K562 (cell line): ENCODE measurements at regions not wholly inside any gene's neighbourhood (a gene's known extent, or its start where the extent isn't known, plus 50 kb on each side); places are given as distances from the start of the nearest gene placed in this dataset.

ENCODE experiments used
- ATAC-seq: fragments of 200-7000 bp; cut with Tn5 transposase; 3 replicates; pipeline ENCODE4 v1.9.1; 2020; ENCODE audit warnings: moderate library complexity
- BruUV-seq: library from RNA; stranded (reverse); fragments of 400-500 nt; replicated peaks from 2 replicates; lab custom pipeline; 2021; lab: Mats Ljungman, UMichigan
- CTCF ChIA-PET: fragments of 300-600 bp; formaldehyde crosslinking; extraction: SDS; loops from one replicate; lab custom pipeline; 2021; ENCODE audit warnings: low intra/inter-chr PET ratio; lab: Yijun Ruan, JAX
- POLR2A ChIA-PET: fragments of 300-600, 350-650 bp; sonication (Branson Sonifier 250); formaldehyde crosslinking; extraction: SDS; loops from one replicate; lab custom pipeline; 2021; ENCODE audit warnings: antibody characterized with exemption, inconsistent platforms; lab: Yijun Ruan, JAX
- DNase-seq, 4 experiments: peaks; one replicate each; pipeline versions ENCODE4 v3.0.0 to v3.0.0-alpha.2; 2011 to 2018; ENCODE audit warnings: low spot score in 3 of 4, mixed read lengths in 3 of 4; ENCODE audit errors: extremely low read depth in 1 of 4
- FAIRE-seq: peaks from 2 replicates; lab custom pipeline; 2011; peaks lifted over from hg19 to GRCh38; lab: Jason Lieb, UNC
- H2AFZ ChIP-seq: 2 replicates; pipeline ENCODE4 v1.6.0; 2011; ENCODE audit warnings: low read depth, low read length, control low read depth, inconsistent platforms
- H3K27ac ChIP-seq: fragments of 200-600 bp; 3 replicates; pipeline ENCODE4 v1.8.0; 2011; ENCODE audit warnings: low read depth, mild to moderate bottlenecking, control low read depth, inconsistent platforms, low read length, moderate library complexity, mixed read lengths; ENCODE audit errors: extremely low read depth
- H3K27me3 ChIP-seq, 2 experiments: fragments of 300-600 bp in 1 of 2; 2 replicates in 1 of 2; 3 replicates in 1 of 2; pipeline versions ENCODE4 v1.6.0 to v1.8.0; 2011; ENCODE audit warnings: inconsistent platforms in 2 of 2, low read length in 2 of 2, mild to moderate bottlenecking in 1 of 2, mixed read lengths in 1 of 2, moderate library complexity in 1 of 2; ENCODE audit not compliant: control insufficient read depth in 2 of 2, insufficient read depth in 2 of 2
- H3K36me3 ChIP-seq: fragments of 300-600 bp; 3 replicates; pipeline ENCODE4 v1.8.0; 2011; ENCODE audit warnings: mild to moderate bottlenecking, low read length, inconsistent platforms; ENCODE audit not compliant: control insufficient read depth, insufficient read depth
- H3K4me1 ChIP-seq, 2 experiments: fragments of 200-600 bp in 1 of 2; replicated peaks in 1 of 2; 2 replicates in 1 of 2; 3 replicates in 1 of 2; pipeline versions ENCODE4 v1.5.1 to v1.8.0; 2011; ENCODE audit warnings: inconsistent platforms in 2 of 2, low read length in 2 of 2, mild to moderate bottlenecking in 1 of 2, mixed read lengths in 1 of 2, moderate library complexity in 1 of 2; ENCODE audit not compliant: control insufficient read depth in 2 of 2, insufficient read depth in 2 of 2
- H3K4me2 ChIP-seq: 2 replicates; pipeline ENCODE4 v1.6.1; 2011; ENCODE audit warnings: low read length, control low read depth, inconsistent platforms, mixed read lengths; ENCODE audit not compliant: insufficient read depth
- H3K4me3 ChIP-seq: fragments of 200-600 bp; sonication (generic), shearing (Covaris generic); 2 replicates; pipeline ENCODE4 v1.5.1; 2016; ENCODE audit warnings: control low read depth, inconsistent platforms
- H3K79me2 ChIP-seq: fragments of 200-600 bp; 3 replicates; pipeline ENCODE4 v1.8.0; 2011; ENCODE audit warnings: low read length, inconsistent platforms; ENCODE audit not compliant: control insufficient read depth, insufficient read depth
- H3K9ac ChIP-seq, 2 experiments: 2 replicates each; pipeline versions ENCODE4 v1.6.0 to v1.6.1; 2011; ENCODE audit warnings: low read depth in 2 of 2, low read length in 2 of 2, control low read depth in 1 of 2, inconsistent platforms in 1 of 2, mild to moderate bottlenecking in 1 of 2, mixed read lengths in 1 of 2; ENCODE audit not compliant: insufficient read depth in 1 of 2
- H3K9me1 ChIP-seq: one replicate; pipeline ENCODE4 v1.6.0; 2011; ENCODE audit warnings: inconsistent platforms, mild to moderate bottlenecking, low read length, moderate library complexity; ENCODE audit not compliant: control insufficient read depth, insufficient read depth
- H3K9me3 ChIP-seq: replicated peaks from 2 replicates; pipeline ENCODE4 v1.5.1; 2011; ENCODE audit warnings: low read depth, low read length, inconsistent platforms; ENCODE audit not compliant: control insufficient read depth, insufficient read depth
- H4K20me1 ChIP-seq: replicated peaks from 2 replicates; pipeline ENCODE4 v1.6.1; 2011; ENCODE audit warnings: low read length, inconsistent platforms, mixed read lengths; ENCODE audit not compliant: control insufficient read depth, insufficient read depth
- HMG20B ChIP-seq: fragments of 250-450 bp; sonication (Bioruptor Pico); IDR thresholded peaks from 2 replicates; pipeline ENCODE4 v1.5.0; 2021; ENCODE audit warnings: mild to moderate bottlenecking
- MTF1 ChIP-seq: fragments of 250-450 bp; sonication (Bioruptor Pico); IDR thresholded peaks from 2 replicates; pipeline ENCODE4 v1.9.0; 2021; ENCODE audit warnings: moderate library complexity, mild to moderate bottlenecking, inconsistent platforms, borderline replicate concordance
- NCOA6 ChIP-seq: fragments of 450-650 bp; IDR thresholded peaks from 2 replicates; pipeline ENCODE4 v1.6.1; 2017; ENCODE audit warnings: mild to moderate bottlenecking
- PCBP2 ChIP-seq: fragments of 200-400 bp; formaldehyde crosslinking; IDR thresholded peaks from 2 replicates; pipeline ENCODE4 v1.6.1; 2018; ENCODE audit warnings: low read length, low read depth, mild to moderate bottlenecking, moderate library complexity; ENCODE audit not compliant: poor library complexity, severe bottlenecking
- PHB2 ChIP-seq: fragments of 450-650 bp; IDR thresholded peaks from 2 replicates; pipeline ENCODE4 v1.6.1; 2017; ENCODE audit warnings: low read depth
- POLR3A ChIP-seq: IDR thresholded peaks from 2 replicates; pipeline ENCODE4 v1.6.1; 2011; ENCODE audit warnings: borderline replicate concordance, mild to moderate bottlenecking, moderate library complexity; ENCODE audit not compliant: insufficient read length, insufficient read depth; ENCODE audit errors: extremely low read depth
- SAFB2 ChIP-seq: fragments of 200-400 bp; formaldehyde crosslinking; IDR thresholded peaks from 2 replicates; pipeline ENCODE4 v1.6.1; 2018; ENCODE audit warnings: borderline replicate concordance, low read length, low read depth, moderate library complexity; ENCODE audit not compliant: severe bottlenecking
- ZBTB7A ChIP-seq: IDR thresholded peaks from 2 replicates; pipeline ENCODE4 v1.6.1; 2011; ENCODE audit warnings: low read depth, mild to moderate bottlenecking, low read length, moderate library complexity, borderline replicate concordance; ENCODE audit not compliant: control insufficient read depth
- ZC3H8 ChIP-seq: fragments of 450-650 bp; IDR thresholded peaks from 2 replicates; pipeline ENCODE4 v1.6.1; 2017
- WGBS: fragments of 100-300 bp; shearing (Covaris generic); methylation state at CpG from one replicate; pipeline ENCODE4 v1.1.6; 2016; ENCODE audit warnings: low coverage, mixed read lengths; ENCODE audit not compliant: insufficient coverage; ENCODE audit errors: missing lambda C conversion rate; 5-methylcytosine and 5-hydroxymethylcytosine counted together
- in situ Hi-C: fragments of 300-500 bp; cut with MboI; formaldehyde crosslinking; loops from 4 replicates; pipeline ENCODE4 v1.15.0; 2018; ENCODE audit warnings: inconsistent platforms, mixed read lengths
- intact Hi-C: fragments of 100-400 bp; cut with micrococcal nuclease; formaldehyde crosslinking; loops from 2 replicates; pipeline ENCODE4 v1.14.2; 2022
- TF ChIP-seq, protein P1 (sequence below): sonication (generic); formaldehyde crosslinking; IDR thresholded peaks from 2 replicates; pipeline ENCODE4 v1.8.0; 2022; ENCODE audit warnings: mild to moderate bottlenecking, missing genetic modification reagents
- TF ChIP-seq, protein P2 (sequence below): IDR thresholded peaks from 2 replicates; pipeline ENCODE4 v1.6.1; 2011; ENCODE audit warnings: borderline replicate concordance, low read depth, mild to moderate bottlenecking, moderate library complexity, low read length; ENCODE audit not compliant: insufficient read depth, poor library complexity, severe bottlenecking
- TF ChIP-seq, protein P3 (sequence below): fragments of 250-450 bp; sonication (Bioruptor Pico); IDR thresholded peaks from 2 replicates; pipeline ENCODE4 v1.8.0; 2022; ENCODE audit warnings: moderate library complexity, mild to moderate bottlenecking, inconsistent platforms
- TF ChIP-seq, protein P4 (sequence below): sonication (generic); IDR thresholded peaks from 2 replicates; pipeline ENCODE4 v1.6.1; 2016
- TF ChIP-seq, protein P5 (sequence below): fragments of 200-800 bp; sonication (Bioruptor generic); IDR thresholded peaks from 2 replicates; pipeline ENCODE4 v1.6.1; 2017; ENCODE audit warnings: missing genetic modification characterization, missing compliant biosample characterization

DNA sequence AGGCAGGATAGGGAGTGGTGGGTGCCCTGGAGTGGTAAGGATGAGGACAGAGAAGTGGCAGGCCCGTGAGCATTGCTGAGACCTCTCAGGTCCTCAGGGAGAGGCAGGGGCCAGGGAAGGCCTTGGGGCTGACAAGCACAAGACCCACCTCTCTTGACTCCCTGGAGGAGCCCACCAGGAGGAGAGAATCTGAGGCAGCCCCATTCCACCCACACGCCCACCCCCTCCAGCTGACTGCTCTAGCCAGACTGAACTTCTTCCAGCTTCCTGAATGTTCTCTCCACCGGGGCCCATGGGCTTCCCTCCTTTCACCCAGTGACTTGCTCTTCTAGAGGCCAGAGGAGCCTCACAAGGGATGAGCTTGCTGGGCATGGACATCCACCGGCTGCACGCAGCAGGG lies 1403.0 kb downstream of the BRD1 start (continued):
- TF ChIP-seq SAFB2 (no peak), MTF1 (CRISPR knock-in tag) (no peak), NCOA6 (no peak)
- TF ChIP-seq, protein P1, sequence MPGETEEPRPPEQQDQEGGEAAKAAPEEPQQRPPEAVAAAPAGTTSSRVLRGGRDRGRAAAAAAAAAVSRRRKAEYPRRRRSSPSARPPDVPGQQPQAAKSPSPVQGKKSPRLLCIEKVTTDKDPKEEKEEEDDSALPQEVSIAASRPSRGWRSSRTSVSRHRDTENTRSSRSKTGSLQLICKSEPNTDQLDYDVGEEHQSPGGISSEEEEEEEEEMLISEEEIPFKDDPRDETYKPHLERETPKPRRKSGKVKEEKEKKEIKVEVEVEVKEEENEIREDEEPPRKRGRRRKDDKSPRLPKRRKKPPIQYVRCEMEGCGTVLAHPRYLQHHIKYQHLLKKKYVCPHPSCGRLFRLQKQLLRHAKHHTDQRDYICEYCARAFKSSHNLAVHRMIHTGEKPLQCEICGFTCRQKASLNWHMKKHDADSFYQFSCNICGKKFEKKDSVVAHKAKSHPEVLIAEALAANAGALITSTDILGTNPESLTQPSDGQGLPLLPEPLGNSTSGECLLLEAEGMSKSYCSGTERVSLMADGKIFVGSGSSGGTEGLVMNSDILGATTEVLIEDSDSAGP (CRISPR knock-in tag): no peak
- TF ChIP-seq, protein P2, sequence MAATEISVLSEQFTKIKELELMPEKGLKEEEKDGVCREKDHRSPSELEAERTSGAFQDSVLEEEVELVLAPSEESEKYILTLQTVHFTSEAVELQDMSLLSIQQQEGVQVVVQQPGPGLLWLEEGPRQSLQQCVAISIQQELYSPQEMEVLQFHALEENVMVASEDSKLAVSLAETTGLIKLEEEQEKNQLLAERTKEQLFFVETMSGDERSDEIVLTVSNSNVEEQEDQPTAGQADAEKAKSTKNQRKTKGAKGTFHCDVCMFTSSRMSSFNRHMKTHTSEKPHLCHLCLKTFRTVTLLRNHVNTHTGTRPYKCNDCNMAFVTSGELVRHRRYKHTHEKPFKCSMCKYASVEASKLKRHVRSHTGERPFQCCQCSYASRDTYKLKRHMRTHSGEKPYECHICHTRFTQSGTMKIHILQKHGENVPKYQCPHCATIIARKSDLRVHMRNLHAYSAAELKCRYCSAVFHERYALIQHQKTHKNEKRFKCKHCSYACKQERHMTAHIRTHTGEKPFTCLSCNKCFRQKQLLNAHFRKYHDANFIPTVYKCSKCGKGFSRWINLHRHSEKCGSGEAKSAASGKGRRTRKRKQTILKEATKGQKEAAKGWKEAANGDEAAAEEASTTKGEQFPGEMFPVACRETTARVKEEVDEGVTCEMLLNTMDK: no peak

DNA sequence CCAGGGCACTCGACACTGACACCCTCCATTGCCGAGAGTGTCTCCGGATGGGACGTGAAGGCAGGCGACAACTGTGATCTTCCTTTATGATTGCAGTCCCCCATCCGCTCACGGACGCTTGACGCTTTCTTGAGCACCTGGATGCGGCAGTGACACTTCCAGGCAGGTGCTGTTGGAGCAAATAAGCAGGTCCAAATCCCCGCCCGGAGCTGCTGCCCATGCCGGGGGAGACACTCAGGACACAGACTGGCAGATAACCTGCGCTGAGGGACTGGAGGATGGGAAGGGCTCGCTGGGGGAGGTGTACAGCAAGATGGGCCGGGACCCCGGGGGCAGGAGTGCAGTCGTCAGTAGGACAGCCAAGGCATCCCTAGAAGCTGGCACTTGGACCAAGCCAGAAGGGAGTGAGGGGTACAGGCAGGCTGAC lies 1403.5 kb downstream of the BRD1 start:
- H3K9ac ChIP-seq: no peak overlapping the region
- no peaks in the 10 kb centered on the region; a peak in 1 of 5 replicates for H3K27me3 ChIP-seq
- H3K27ac ChIP-seq: no peak overlapping the region
- DNase-seq (no peak), ATAC-seq (no peak), FAIRE-seq (no peak)
- H3K36me3 ChIP-seq: no peaks in the 10 kb centered on the region
- no peaks in the 10 kb centered on the region for H3K9me1 ChIP-seq
- intact Hi-C loops (no loop called here), in situ Hi-C loops (no loop called here)
- POLR2A ChIA-PET: interaction anchor here (0.6 kb wide), 1 partner anchor 1270 kb away, joined by 5 read pairs; no protein-coding TSS in a partner anchor
- no peak overlapping the region for H3K4me2 ChIP-seq
- CTCF ChIA-PET: no interaction called here
- H3K4me3 ChIP-seq: no peak overlapping the region
- no TSS peak for BruUV-seq
- no peaks in the 10 kb centered on the region for H3K9me3 ChIP-seq
- H3K79me2 ChIP-seq: no peaks in the 10 kb centered on the region
- H2AFZ ChIP-seq: no peak overlapping the region
- WGBS: 0% methylated on average over 10 of the region's 18 CpGs
- no peaks in the 10 kb centered on the region for H4K20me1 ChIP-seq
- no peaks in the 10 kb centered on the region for H3K4me1 ChIP-seq
- TF ChIP-seq PCBP2 (no peak), POLR3A (no peak), HMG20B (CRISPR knock-in tag) (no peak), ZBTB7A (no peak), ZC3H8 (no peak), PHB2 (no peak)
- TF ChIP-seq, protein P3, sequence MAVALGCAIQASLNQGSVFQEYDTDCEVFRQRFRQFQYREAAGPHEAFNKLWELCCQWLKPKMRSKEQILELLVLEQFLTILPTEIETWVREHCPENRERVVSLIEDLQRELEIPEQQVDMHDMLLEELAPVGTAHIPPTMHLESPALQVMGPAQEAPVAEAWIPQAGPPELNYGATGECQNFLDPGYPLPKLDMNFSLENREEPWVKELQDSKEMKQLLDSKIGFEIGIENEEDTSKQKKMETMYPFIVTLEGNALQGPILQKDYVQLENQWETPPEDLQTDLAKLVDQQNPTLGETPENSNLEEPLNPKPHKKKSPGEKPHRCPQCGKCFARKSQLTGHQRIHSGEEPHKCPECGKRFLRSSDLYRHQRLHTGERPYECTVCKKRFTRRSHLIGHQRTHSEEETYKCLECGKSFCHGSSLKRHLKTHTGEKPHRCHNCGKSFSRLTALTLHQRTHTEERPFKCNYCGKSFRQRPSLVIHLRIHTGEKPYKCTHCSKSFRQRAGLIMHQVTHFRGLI (CRISPR knock-in tag): no peak
- TF ChIP-seq, protein P4, sequence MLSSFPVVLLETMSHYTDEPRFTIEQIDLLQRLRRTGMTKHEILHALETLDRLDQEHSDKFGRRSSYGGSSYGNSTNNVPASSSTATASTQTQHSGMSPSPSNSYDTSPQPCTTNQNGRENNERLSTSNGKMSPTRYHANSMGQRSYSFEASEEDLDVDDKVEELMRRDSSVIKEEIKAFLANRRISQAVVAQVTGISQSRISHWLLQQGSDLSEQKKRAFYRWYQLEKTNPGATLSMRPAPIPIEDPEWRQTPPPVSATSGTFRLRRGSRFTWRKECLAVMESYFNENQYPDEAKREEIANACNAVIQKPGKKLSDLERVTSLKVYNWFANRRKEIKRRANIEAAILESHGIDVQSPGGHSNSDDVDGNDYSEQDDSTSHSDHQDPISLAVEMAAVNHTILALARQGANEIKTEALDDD: no peak
- TF ChIP-seq, protein P5, sequence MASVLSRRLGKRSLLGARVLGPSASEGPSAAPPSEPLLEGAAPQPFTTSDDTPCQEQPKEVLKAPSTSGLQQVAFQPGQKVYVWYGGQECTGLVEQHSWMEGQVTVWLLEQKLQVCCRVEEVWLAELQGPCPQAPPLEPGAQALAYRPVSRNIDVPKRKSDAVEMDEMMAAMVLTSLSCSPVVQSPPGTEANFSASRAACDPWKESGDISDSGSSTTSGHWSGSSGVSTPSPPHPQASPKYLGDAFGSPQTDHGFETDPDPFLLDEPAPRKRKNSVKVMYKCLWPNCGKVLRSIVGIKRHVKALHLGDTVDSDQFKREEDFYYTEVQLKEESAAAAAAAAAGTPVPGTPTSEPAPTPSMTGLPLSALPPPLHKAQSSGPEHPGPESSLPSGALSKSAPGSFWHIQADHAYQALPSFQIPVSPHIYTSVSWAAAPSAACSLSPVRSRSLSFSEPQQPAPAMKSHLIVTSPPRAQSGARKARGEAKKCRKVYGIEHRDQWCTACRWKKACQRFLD: no peak
